GM12873 (cell line): ENCODE measurements at regions not wholly inside any gene's neighbourhood (a gene's known extent, or its start where the extent isn't known, plus 50 kb on each side); places are given as distances from the start of the nearest gene placed in this dataset.

Experiments
- TF ChIP-seq, protein P1 (sequence below): IDR thresholded peaks from 2 replicates; pipeline ENCODE4 v1.5.1; 2012; ENCODE audit warnings: low read depth, mild to moderate bottlenecking, moderate library complexity, low read length, control low read depth; ENCODE audit not compliant: insufficient read depth; ENCODE audit errors: missing control alignments

DNA sequence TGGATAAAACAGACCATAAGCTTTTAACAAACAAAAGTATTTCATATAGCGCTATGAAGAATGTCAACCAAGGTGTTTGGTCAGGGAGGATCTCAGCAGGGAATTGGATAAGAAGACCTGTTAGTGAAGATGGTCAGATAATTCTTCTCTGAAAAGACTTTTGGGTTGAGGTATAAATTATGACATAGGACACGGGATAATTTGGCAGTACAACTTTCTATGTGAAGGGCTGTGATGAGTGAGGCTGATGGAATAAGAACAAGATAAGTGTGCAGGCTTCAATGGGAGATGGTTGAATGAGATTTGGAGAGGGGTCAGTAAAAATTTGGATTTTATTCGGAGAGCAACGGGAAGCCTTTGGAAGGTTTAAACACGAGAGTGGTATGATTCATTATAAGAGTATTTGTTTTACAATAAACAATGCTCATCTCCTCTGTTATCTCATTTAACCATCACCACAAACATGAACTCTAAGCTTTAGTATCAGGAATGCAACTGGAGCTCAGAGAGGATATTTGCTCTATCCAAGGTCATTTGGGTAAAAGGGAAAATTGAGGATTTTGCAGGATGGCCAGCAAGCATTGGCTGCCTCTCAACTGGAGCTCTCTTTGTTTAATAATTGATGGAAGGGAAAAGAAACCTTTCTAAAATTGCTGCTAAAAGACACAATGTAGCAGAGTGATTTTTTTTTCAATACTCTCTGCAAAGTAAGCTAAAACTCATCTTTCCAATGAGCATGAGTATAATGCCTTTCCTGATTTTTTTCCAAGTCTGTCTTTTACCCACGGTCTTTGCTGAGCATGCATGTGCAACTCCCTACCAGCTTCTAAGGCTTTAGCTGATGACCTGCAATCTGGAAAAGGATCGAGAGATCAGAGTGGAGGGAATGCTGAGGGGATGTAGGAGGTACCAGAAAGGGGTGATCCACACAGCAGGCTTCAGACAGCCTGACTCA, 534.0 kb downstream of the CBLN4 start:
- TF ChIP-seq, protein P1, sequence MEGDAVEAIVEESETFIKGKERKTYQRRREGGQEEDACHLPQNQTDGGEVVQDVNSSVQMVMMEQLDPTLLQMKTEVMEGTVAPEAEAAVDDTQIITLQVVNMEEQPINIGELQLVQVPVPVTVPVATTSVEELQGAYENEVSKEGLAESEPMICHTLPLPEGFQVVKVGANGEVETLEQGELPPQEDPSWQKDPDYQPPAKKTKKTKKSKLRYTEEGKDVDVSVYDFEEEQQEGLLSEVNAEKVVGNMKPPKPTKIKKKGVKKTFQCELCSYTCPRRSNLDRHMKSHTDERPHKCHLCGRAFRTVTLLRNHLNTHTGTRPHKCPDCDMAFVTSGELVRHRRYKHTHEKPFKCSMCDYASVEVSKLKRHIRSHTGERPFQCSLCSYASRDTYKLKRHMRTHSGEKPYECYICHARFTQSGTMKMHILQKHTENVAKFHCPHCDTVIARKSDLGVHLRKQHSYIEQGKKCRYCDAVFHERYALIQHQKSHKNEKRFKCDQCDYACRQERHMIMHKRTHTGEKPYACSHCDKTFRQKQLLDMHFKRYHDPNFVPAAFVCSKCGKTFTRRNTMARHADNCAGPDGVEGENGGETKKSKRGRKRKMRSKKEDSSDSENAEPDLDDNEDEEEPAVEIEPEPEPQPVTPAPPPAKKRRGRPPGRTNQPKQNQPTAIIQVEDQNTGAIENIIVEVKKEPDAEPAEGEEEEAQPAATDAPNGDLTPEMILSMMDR = no peak

DNA sequence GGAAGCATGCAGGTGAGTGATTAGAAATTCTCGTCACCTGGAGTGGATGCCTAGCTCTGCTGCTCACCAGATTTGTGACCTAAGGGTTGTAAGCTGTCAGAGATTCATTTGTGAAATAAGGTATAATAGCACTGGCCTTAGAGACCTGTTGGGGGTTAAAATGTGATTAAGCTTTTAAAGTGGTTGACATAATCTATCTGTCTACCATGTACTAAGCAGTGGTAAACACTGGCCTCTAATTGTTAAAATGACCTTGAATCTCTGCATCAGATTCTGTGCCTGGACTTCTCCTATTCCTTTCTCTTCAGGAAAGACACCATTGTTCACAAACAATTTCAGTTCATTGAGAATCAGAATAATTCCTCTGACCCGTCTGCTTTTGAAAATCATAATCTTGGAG, 536.2 kb downstream of the CBLN4 start:
- TF ChIP-seq, protein P1 = no peak

DNA sequence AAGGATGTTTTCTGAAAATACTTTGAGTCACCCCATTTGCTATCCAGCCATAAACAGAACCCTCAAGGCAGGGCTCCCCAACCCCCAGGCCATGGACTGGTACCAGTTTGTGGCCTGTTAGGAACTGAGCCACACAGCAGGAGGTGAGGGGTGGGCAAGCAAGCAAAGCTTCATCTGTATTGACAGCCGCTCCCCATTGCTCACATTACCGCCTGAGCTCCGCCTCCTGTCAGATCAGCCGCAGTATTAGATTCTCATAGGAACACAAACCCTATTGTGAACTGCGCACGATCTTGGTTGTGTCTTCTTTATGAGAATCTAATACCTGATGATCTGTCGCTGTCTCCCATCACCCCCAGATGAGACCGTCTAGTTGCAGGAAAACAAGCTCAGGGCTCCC, 543.8 kb downstream of the CBLN4 start:
- TF ChIP-seq, protein P1 = no peak

DNA sequence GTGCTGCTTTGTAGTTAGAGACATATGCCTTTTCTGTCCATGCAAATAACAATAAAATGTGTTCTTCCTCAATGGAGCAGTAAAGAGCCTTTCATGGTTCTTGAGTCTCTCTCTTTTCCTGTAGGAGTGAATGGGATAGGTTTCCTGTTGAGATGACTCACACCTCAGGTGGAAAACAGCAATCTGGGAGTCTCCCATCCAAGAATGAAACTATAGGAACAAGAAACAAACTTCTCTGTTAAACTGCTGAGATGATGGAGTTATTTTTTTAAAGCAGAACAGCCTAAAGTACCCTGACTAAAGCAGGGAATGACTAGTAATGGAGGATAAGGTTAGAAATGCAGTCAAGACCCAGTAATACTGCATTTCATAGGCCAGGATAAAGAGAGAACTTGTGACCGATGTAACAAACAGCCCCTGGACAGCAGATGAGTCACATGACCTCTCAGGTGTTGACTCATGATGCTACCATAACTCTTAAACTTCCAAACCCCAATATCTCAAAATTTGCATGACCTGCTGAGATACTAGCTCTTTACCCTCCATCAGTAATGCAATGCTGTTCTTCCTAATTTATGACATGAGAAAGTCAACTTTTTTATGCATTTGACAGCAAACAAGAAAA, 548.9 kb downstream of the CBLN4 start:
- TF ChIP-seq, protein P1 = no peak

DNA sequence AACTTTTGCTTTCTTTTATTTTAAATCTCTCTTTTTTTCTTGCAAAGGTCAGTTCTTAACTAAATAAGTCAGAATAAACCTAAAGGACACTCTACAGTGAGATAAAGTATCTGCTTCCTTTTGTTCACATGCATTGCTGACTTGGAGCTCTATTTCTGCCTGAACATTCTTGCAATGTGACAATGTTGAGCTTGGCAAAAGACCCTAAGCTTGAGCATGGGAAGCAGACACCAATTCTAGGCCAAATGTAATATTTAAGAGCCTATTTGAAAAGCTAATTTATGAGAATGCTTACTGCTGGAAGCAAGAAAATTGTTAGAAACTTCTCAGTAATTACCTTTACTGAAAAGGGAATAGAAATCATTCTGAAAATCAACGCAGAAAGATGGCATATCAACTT, 556.2 kb downstream of the CBLN4 start:
- TF ChIP-seq, protein P1 = no peak

DNA sequence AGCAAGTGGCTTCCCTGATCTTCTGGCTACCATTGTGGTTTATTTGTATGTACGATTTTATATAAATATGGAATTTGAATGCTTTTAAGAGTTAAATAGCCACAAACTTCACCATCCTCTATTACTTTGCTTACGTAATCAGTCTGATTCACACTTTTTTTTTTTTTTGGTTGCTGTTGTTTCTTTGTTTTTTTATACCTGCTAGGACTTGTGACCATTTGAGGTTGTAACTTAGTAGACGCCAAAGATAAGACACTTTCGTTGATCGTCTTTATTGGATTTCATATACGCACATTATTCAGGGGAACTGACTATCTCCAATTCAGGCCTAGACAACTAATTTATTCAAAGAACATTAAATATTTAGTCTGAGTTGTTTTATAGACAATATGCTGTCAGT, 559.0 kb downstream of the CBLN4 start:
- TF ChIP-seq, protein P1 = no peak

DNA sequence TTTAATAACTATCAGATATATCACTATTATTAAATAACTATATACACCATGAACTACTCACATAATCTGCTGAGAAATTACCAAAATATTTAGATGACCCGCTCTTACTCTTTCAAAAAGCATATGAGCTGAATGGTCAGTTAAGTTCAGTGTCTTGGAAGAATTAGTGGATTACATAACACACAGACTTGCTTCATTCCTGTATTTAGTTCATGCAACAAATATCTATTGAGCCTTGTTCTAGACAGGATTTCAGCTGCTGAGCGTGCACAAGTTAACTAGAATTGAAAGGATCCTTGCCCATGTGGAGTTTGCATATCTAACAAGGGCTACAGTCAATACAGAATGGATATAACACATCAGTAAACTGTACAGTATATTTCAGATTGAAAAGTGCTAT, 566.2 kb downstream of the CBLN4 start:
- TF ChIP-seq, protein P1 = no peak
